GM19463 (cell line): ENCODE measurements at regions not wholly inside any gene's neighbourhood (a gene's known extent, or its start where the extent isn't known, plus 50 kb on each side); places are given as distances from the start of the nearest gene placed in this dataset.

Source experiments
- ATAC-seq: cut with Tn5 transposase; IDR thresholded peaks from one replicate; pipeline ENCODE4 v1.9.1; 2021; ENCODE audit warnings: mild to moderate bottlenecking, moderate library complexity; ENCODE audit not compliant: unreplicated experiment

DNA sequence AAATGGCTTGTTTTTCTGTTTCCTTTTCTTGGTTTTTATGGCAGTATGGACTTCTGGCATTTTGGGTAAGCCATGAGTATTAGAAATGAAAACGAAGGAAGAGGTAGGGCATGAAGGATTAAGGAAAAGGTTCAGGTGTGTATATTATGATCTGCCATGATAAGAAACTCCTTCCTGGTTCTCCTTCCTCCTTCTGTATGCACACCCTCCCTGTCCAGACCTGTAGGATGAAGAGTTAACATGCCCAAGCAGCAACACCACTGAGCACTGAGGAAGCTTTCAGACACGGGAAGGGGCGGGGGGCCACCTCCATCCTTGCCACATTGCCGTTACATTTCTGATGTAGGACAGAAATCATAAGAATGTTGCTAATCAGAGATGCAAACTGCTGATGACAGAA, 361.0 kb upstream of the ZMIZ1 start:
- ATAC-seq: no peak

- ATAC-seq: no peak
These were observed 356.6 kb upstream of the ZMIZ1 start for GRCh38 chr10:78712147-78712546.

DNA sequence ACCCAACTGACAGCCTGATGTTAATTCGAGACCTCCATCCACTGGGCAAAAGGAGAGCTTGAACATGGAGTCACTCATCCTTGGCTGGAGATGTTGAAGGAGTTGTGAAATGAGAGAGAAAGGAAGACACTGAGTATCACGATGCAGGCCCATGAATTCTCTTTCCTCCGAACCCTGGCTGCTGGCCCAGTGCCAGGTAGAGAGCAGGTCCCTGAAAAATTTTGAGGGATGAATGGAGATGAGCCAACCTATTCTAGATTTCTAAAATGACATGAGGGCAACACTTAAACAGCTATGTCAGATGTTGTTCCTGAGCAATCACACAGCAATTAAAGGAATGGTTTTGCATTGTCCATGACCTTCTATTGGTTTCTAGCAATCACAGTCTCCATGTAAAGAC, 355.1 kb upstream of the ZMIZ1 start:
- ATAC-seq: no peak

GRCh38 chr10:78714225-78714624, 354.5 kb upstream of the ZMIZ1 start:
- no peak for ATAC-seq

GRCh38 chr10:78715435-78715834, 353.3 kb upstream of the ZMIZ1 start:
- ATAC-seq: no peak

DNA sequence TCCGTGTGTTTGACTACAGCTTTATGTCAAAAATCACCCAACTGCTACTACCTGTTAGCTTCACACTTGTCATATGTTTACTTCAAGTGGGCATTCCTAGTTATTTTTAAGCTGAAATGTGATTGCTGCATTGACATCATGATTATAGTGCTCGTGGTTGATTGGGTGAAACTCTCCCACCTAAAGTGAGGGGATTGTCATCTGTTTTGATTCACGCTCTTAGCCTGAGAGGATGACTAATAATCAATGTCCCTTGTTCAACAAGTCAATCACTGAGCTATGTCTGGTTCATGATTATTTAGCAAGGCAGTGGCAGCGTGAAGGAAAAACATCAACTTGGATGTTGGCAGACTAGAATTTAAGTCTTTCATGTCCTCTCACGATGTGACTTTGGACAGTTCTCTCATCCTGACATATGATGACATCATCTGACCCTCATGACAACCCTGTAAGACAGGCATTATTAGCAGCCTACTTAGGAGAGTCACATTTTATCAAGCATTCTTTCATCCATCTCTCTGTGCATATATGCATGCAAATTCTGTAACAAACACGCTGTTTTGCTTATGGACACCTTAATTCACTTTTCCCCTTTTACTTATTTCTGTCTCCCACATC, 352.6 kb upstream of the ZMIZ1 start:
- no peak for ATAC-seq

DNA sequence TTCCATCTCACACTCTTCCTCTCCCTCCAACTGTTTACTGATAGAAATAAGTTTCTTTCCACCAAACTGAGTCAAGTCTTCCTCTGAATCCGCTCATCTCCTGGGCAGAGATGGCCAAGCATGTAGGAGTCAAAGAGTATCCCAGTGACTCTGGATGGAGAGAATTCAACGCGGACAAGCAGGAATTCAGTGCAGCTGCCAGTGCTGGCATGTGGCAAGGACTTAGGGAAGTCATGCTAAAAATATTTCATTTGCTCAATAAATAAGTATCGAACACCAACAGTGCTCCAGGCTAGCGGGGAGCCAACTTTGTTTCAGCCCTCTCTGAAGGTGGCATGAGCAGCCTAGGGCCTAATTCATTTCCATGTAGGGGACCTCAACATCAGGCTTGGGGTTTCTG, 351.6 kb upstream of the ZMIZ1 start:
- ATAC-seq: no peak

DNA sequence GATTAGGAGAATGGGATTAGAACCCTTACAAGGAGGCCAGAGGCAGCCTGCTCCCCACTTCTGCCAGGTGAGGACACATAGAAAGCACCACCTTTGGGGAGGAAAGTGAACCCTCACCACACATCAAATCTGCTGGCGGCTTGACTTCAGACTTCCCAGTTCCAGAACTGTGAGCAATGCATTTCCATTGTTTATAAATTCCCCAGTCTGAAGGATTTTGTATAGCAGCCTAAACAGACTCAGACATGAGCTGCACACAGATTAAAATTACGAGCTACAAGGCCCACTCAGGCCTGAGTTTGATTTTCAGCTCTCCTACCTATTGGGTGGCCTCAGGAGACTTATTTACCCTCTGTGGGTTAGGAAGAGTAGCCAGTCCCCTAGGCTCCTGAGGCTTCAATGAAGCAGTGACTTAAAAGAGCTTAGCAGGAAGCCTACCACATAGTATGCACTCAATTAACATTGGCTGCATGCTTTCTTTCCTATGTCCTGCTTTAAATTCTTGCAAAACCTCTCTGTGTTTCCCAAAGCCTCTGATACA, 350.7 kb upstream of the ZMIZ1 start:
- ATAC-seq: no peak

GRCh38 chr10:78719276-78719675, 349.5 kb upstream of the ZMIZ1 start:
- no peak for ATAC-seq

DNA sequence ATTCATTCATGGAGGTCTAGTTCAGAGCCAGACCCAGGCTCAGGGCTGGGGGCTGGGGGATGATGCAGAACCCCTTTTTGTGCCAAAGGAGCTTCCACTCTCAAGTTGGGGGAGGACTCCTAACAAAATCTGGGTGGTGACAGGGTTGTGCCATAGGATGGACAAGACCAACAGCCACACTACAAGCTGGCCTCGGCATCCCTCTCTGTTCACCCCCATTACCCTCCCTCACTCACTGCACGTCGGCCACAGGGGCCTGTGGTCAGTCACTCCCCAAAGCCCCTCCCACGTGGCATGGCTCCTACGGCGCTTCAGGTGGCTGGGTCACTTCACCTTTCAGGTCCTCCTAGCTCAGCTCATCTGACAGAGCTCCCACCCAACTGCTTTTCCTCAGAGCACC, 348.7 kb upstream of the ZMIZ1 start:
- ATAC-seq: no peak

DNA sequence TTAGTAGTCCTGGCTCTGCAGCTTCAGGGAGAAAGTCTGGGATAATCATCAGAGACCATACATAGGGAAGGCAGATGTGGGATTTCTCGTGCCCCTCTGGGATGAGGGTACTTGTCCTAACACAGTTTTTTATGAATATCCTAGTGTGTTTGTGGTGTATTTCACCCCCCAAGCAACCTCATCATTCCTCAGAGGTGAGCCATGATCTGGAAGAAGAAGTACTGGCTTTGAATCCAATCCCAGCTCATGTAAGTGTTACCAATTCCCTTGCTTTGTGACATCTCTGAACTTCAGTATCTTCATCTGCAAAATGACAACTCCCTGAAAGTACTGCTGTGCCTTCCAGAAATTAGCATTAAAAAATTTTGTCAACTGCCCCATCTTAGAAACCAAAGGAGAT, 347.5 kb upstream of the ZMIZ1 start:
- no peak for ATAC-seq

GRCh38 chr10:78724846-78725245, 343.9 kb upstream of the ZMIZ1 start:
- no peak for ATAC-seq

GRCh38 chr10:78726171-78726570, 342.6 kb upstream of the ZMIZ1 start:
- no peak for ATAC-seq

DNA sequence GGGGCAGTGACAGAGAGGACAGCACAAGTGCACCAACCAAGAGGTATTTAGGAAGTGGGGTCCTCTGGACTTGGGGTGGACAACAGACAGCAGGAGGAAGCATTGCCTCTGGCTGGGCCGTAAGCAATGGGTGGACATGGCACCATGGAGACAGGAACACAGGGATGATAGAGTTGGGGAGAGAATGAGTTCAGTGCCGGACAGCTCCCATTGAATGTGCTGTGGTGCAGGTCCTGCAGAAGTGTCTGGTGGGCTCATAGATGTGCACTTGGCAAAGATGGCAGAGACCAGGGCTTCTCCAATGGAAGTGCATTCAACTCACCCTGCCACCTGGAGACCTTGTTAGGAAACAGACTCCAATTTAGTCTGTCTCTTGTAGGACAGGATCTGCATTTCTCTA, 341.5 kb upstream of the ZMIZ1 start:
- ATAC-seq: no peak

- ATAC-seq: no peak
These were observed 341.0 kb upstream of the ZMIZ1 start for GRCh38 chr10:78727728-78728127.

DNA sequence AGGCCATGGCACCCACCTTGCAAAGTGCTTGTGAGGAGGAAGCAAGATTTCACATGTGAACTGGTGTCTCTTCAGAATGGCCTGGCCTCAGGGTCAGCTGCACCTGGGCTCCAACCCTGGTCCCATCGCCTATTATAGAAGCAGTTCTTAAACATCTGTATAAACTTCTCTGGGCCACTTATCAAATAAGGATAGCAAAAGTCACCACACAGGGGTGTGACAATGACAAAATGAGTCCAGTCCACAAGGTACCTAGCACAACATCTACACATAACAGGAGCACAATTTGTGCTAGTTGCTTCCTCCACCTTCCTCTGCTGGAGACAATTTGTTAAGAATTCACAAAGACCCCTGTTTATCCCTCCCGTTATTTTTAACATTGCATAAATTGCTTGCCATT, 340.6 kb upstream of the ZMIZ1 start:
- ATAC-seq: no peak

DNA sequence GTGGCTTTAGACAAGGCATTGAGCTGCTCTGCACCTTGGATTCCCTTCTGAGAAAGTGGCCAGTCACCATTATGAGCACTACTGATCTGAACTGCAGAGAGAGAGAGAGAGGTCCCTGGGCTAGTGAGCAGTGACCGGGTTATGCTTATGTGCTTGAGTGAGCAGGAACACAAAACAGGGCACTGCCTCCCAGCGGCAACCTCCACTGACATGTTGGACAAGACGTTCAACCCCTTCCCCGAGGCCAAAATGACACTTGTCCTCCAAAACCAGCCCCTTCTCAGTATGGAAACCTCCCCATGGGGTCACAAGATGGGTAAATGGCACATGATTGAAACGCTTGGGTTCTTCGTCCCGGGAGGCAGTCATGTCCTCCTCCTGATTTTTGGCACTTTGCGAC, 339.4 kb upstream of the ZMIZ1 start:
- no peak for ATAC-seq

DNA sequence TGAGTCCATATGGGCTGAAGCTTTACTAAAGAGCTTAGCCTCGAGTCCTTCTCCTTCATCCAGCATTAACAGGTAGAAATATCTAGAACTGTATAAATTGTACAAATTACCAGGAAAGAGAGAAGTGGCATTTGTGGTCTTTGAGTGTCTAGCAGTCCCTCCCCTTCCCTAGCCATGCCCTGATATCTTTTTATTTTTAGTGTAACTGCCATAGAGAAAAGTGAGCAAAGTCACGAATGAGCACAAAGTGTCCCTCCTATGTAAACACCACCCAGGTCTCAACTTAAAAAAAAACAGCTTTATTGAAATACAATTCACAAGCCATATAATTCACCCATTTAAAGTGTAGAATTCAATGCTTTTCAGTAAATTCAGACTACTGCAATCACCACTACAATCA, 339.0 kb upstream of the ZMIZ1 start:
- no peak for ATAC-seq

GRCh38 chr10:78730754-78731153, 338.0 kb upstream of the ZMIZ1 start:
- ATAC-seq: no peak

GRCh38 chr10:78731675-78732074, 337.1 kb upstream of the ZMIZ1 start:
- no peak for ATAC-seq

GRCh38 chr10:78732381-78732780, 336.4 kb upstream of the ZMIZ1 start:
- ATAC-seq: no peak

DNA sequence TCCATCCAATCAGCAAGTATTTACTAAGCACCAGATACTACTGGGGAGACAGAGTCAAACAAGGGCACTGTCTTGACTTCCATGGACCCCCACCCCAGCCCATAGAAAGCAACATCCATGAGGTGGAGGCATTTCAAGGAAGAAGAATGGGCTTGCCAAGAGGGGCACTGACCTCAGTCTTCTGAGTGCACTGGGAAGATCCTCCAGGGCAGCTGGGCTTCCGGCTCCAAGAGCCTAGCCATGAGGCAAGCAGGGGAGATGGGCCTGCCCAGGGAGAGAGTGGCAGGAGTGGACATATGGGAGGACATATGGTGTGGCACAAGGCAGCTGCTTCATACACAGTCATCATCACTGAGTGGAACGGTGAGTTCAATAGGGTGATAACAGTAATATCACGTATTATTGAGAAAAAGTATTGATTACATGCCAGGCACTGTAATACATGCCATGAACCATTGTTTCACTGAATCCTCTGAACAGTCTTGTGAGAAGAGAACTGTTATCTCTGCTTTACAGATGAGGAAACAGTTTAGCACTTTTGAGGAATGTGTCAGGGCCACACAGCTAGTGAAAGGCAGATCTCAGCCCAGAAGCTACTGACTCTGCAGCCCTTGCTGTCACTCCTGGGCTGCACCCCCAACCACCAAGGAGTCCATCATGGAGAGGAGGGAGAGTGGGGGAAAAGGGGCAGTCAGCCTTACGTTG, 331.7 kb upstream of the ZMIZ1 start:
- no peak for ATAC-seq
